ENCODE measurements at regions not wholly inside any gene's neighbourhood (a gene's known extent, or its start where the extent isn't known, plus 50 kb on each side); places are given as distances from the start of the nearest gene placed in this dataset.

GRCh38 chr20:47985092-47985850 is 200.0 kb upstream of the SULF2 start:
- no peak for TF ChIP-seq CTCF (conservative IDR thresholded peaks at IDR 0.05; ENCODE audit: low read length)
- TF ChIP-seq EZH2phosphoT487 (IDR thresholded peaks at IDR 0.05; ENCODE audit: borderline replicate concordance) = no peak
